ENCODE measurements at regions not wholly inside any gene's neighbourhood (a gene's known extent, or its start where the extent isn't known, plus 50 kb on each side); places are given as distances from the start of the nearest gene placed in this dataset.

GRCh38 chr12:46470036-46470627 is 97.6 kb upstream of the SLC38A2 start:
- no peak for DNase-seq
- TF ChIP-seq CTCF (IDR thresholded peaks at IDR 0.05; ENCODE audit: low read depth, low read length, missing control alignments): no peak
- H3K4me3 ChIP-seq (ENCODE audit: low read depth, low read length): no peak overlapping the region
- H3K27me3 ChIP-seq (replicated peaks): no peaks in the 10 kb centered on the region
- in situ Hi-C loops (cut with HindIII; ENCODE audit: low pct_ligation_motif_present, low sequenced_read_pairs): no loop called here
- H3K27ac ChIP-seq: no peak overlapping the region
- H3K36me3 ChIP-seq (replicated peaks): no peaks in the 10 kb centered on the region

- no peak for TF ChIP-seq CTCF (IDR thresholded peaks at IDR 0.05; ENCODE audit: low read depth, low read length, missing control alignments)
These were observed 96.2 kb upstream of the SLC38A2 start for GRCh38 chr12:46468813-46469212.

DNA sequence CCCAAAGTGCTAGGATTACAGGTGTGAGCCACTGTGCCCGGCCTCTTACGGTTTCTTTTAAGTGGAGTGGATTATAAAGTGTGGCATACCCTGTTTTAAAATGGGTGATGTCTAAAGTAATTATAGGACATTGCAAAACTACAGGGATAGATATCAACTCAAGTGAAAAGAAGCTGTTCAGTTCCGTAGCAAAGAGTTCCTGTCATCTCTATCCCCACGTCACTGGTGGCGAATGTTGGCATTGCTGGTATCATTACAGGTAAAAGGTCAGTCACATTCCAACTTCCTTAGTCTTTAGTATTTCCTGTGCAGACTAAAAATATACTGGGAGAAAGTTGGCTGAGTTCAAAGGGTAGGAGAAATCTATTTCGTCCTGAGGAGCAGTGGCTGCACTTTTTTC is 95.6 kb upstream of the SLC38A2 start:
- peak; percentile 44 for DNase-seq
- no peaks in the 10 kb centered on the region for H3K36me3 ChIP-seq (replicated peaks)
- no peak overlapping the region for H3K27ac ChIP-seq
- H3K4me3 ChIP-seq (ENCODE audit: low read depth, low read length): no peak overlapping the region
- TF ChIP-seq CTCF (IDR thresholded peaks at IDR 0.05; ENCODE audit: low read depth, low read length, missing control alignments): peak; percentile 22
- H3K27me3 ChIP-seq (replicated peaks): no peaks in the 10 kb centered on the region
- in situ Hi-C loops (cut with HindIII; ENCODE audit: low pct_ligation_motif_present, low sequenced_read_pairs): no loop called here

More at GRCh38 chr12:46468813-46469212, 96.2 kb upstream of the SLC38A2 start:
- no peak for DNase-seq
- Histone ChIP-seq H3K36me3 (replicated peaks) (no peaks in the 10 kb centered on the region), H3K4me3 (ENCODE audit: low read depth, low read length) (no peak overlapping the region), H3K27ac (no peak overlapping the region), H3K27me3 (replicated peaks) (no peaks in the 10 kb centered on the region)
- in situ Hi-C loops (cut with HindIII; ENCODE audit: low pct_ligation_motif_present, low sequenced_read_pairs): no loop called here

DNA sequence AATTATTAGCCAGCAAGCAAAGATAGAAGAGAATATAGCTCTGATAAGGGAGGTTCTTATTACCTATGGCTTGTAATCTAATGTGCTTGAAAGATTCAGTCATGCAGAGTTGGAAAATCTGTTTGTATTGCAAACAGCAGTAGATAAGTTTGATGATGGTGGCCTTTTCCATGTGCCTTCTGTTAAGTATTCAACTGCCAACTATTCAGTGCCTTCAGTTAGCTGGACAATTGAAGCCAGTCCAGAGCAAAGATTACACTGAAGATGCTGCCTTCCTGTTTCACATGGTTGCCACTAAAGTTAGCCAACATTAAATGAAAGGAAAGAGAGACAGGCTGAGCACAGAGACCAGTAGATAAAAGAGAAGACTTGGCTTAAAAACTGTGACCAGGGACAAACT is 92.7 kb upstream of the SLC38A2 start:
- in situ Hi-C loops (cut with HindIII; ENCODE audit: low pct_ligation_motif_present, low sequenced_read_pairs): no loop called here

GRCh38 chr12:46464863-46465262 is 92.3 kb upstream of the SLC38A2 start:
- in situ Hi-C loops (cut with HindIII; ENCODE audit: low pct_ligation_motif_present, low sequenced_read_pairs): no loop called here
- no peak for DNase-seq
- H3K4me3 ChIP-seq (ENCODE audit: low read depth, low read length): no peak overlapping the region
- no peaks in the 10 kb centered on the region for H3K36me3 ChIP-seq (replicated peaks)
- H3K27ac ChIP-seq: no peak overlapping the region
- TF ChIP-seq CTCF (IDR thresholded peaks at IDR 0.05; ENCODE audit: low read depth, low read length, missing control alignments): no peak
- H3K27me3 ChIP-seq (replicated peaks): no peaks in the 10 kb centered on the region

More for the DNA sequence above, 92.7 kb upstream of the SLC38A2 start:
- no peaks in the 10 kb centered on the region for H3K36me3 ChIP-seq (replicated peaks)
- H3K27ac ChIP-seq: no peak overlapping the region
- H3K27me3 ChIP-seq (replicated peaks): no peaks in the 10 kb centered on the region
- no peak overlapping the region for H3K4me3 ChIP-seq (ENCODE audit: low read depth, low read length)
- no peak for DNase-seq
- TF ChIP-seq CTCF (IDR thresholded peaks at IDR 0.05; ENCODE audit: low read depth, low read length, missing control alignments): no peak

Measured in brain microvascular endothelial cell (primary cell).